LNCAP (cell line): ENCODE measurements at regions not wholly inside any gene's neighbourhood (a gene's known extent, or its start where the extent isn't known, plus 50 kb on each side); places are given as distances from the start of the nearest gene placed in this dataset.

ENCODE experiments used
- CTCF ChIP-seq: fragments of 450-650 bp; IDR thresholded peaks from 2 replicates; pipeline ENCODE4 v1.5.1; 2017; ENCODE audit warnings: mild to moderate bottlenecking

DNA sequence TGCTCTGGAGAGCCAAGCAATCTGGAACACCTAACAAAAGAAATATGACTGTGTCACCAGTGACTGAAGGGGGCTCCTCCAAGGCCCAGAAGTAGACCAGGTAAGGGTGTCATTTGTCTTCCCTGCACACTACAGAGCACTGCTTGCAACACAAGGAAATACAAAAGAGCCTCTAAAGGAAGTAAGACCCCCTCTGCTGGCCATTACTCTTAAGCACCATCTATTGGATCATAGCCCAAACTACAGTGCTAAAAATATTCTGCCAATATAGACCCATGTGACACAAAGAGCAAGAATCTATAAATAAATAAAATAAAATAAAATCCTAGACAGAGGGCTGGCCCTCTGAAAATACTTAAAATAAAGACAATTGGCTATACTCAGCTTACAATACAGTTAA lies 528.7 kb downstream of the TMA16 start:
- TF ChIP-seq CTCF = no peak

GRCh38 chr4:164027805-164028204 lies 533.3 kb downstream of the TMA16 start:
- TF ChIP-seq CTCF = no peak

- TF ChIP-seq CTCF = no peak
Observed at GRCh38 chr4:164039482-164039881, 545.0 kb downstream of the TMA16 start.

- TF ChIP-seq CTCF = no peak
Observed at GRCh38 chr4:164056426-164057142, 562.1 kb downstream of the TMA16 start.

GRCh38 chr4:164058776-164059445 lies 564.4 kb downstream of the TMA16 start:
- no peak for TF ChIP-seq CTCF

GRCh38 chr4:164060456-164060855 lies 566.0 kb downstream of the TMA16 start:
- no peak for TF ChIP-seq CTCF

- TF ChIP-seq CTCF = no peak
Observed at GRCh38 chr4:164068392-164068791, 573.9 kb downstream of the TMA16 start.
